CD4-positive, alpha-beta memory T cell (primary cell): ENCODE measurements at regions not wholly inside any gene's neighbourhood (a gene's known extent, or its start where the extent isn't known, plus 50 kb on each side); places are given as distances from the start of the nearest gene placed in this dataset.
"Not testable (repeated sequence)": the region's sequence is repeated elsewhere in the genome, so short reads cannot be mapped to it uniquely, and the experiment has no call there.

ENCODE experiments used
- CTCF ChIA-PET: fragments of 350-600 bp; sonication (Branson Sonifier 250); formaldehyde crosslinking; loops from one replicate; lab custom pipeline; 2021; ENCODE audit warnings: inconsistent platforms; ENCODE audit not compliant: partially characterized antibody; lab: Charles Lee
- POLR2A ChIA-PET: fragments of 350-600 bp; sonication (Branson Sonifier 250); formaldehyde crosslinking; loops from one replicate; lab custom pipeline; 2021; ENCODE audit not compliant: partially characterized antibody; lab: Charles Lee
- DNase-seq, 5 donors: peaks; one replicate each; pipeline versions ENCODE4 v3.0.0 to v3.0.0-alpha.2; 2020 to 2022; ENCODE audit warnings: mixed read lengths in 1 of 5
- H3K27ac ChIP-seq: one replicate; pipeline ENCODE4 v1.7.0; 2013; ENCODE audit warnings: low read depth, low read length
- H3K27me3 ChIP-seq: 2 replicates; pipeline ENCODE4 v1.7.0; 2013; ENCODE audit warnings: mild to moderate bottlenecking, low read length, moderate library complexity; ENCODE audit not compliant: insufficient read depth
- H3K36me3 ChIP-seq: 2 replicates; pipeline ENCODE4 v1.7.0; 2013; ENCODE audit warnings: mild to moderate bottlenecking, low read length, moderate library complexity; ENCODE audit not compliant: insufficient read depth
- H3K4me1 ChIP-seq: 2 replicates; pipeline ENCODE4 v1.7.0; 2013; ENCODE audit warnings: mild to moderate bottlenecking, low read length, moderate library complexity; ENCODE audit not compliant: insufficient read depth
- H3K4me3 ChIP-seq, 2 donors: one replicate each; pipeline ENCODE4 v1.7.0; 2013; ENCODE audit warnings: low read length in 2 of 2, mild to moderate bottlenecking in 1 of 2
- H3K9me3 ChIP-seq, 2 donors: one replicate each; pipeline ENCODE4 v1.7.0; 2013; ENCODE audit warnings: low read length in 2 of 2, control low read depth in 1 of 2; ENCODE audit not compliant: control insufficient read depth in 1 of 2
- H3K27ac Mint-ChIP-seq, 7 donors: one replicate each; pipeline ENCODE4 v1.8.0; 2020 to 2021; ENCODE audit warnings: mixed read lengths in 7 of 7, mild to moderate bottlenecking in 6 of 7, inconsistent platforms in 3 of 7, moderate library complexity in 3 of 7
- H3K27me3 Mint-ChIP-seq, 2 donors: one replicate each; pipeline ENCODE4 v1.8.0; 2020 to 2021; ENCODE audit warnings: mixed read lengths in 2 of 2
- H3K36me3 Mint-ChIP-seq, 2 donors: one replicate each; pipeline ENCODE4 v1.8.0; 2020 to 2021; ENCODE audit warnings: mixed read lengths in 2 of 2, inconsistent platforms in 1 of 2, mild to moderate bottlenecking in 1 of 2
- H3K4me1 Mint-ChIP-seq, 4 donors: one replicate each; pipeline ENCODE4 v1.8.0; 2020 to 2021; ENCODE audit warnings: mixed read lengths in 4 of 4, mild to moderate bottlenecking in 1 of 4
- H3K4me3 Mint-ChIP-seq, 8 donors: one replicate each; pipeline ENCODE4 v1.8.0; 2020 to 2021; ENCODE audit warnings: mixed read lengths in 8 of 8, mild to moderate bottlenecking in 7 of 8, moderate library complexity in 6 of 8, inconsistent platforms in 3 of 8
- H3K9me3 Mint-ChIP-seq, 8 donors: one replicate each; pipeline ENCODE4 v1.8.0; 2020 to 2021; ENCODE audit warnings: mixed read lengths in 8 of 8, mild to moderate bottlenecking in 5 of 8, inconsistent platforms in 3 of 8, moderate library complexity in 1 of 8
- intact Hi-C: fragments of 100-400 bp; cut with micrococcal nuclease; formaldehyde crosslinking; loops from one replicate; pipeline ENCODE4 v1.15.1; 2023

DNA sequence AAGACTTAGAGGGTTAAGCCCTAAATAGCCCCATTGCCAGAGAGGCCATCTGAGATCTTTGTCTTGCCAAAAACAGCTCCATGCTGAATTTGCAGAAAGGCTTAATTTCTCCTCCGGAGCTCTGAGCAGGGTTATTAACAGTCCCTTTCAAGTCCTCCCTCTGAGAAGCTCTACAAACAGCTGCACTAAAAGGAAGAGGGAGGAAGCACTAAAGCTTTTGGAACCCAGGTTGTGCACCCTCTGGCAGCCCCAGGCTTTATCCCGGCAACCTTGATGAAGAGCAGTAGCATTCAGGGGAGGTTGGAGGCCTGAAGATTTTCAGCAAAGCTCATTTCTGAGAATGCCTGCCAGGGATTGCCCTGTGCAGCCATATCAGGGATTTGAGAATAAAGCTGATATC is 554.7 kb downstream of the RBFOX1 start:
- H3K4me1 Mint-ChIP-seq = no peaks in the 10 kb centered on the region
- intact Hi-C loops = no loop called here
- Histone ChIP-seq H3K4me3 (no peak overlapping the region), H3K9me3 (no peaks in the 10 kb centered on the region), H3K36me3 (no peaks in the 10 kb centered on the region), H3K27ac (no peak overlapping the region), H3K27me3 (no peaks in the 10 kb centered on the region), H3K4me1 (no peaks in the 10 kb centered on the region)
- H3K27me3 Mint-ChIP-seq = no peaks in the 10 kb centered on the region
- peaks cover 0 to 21% (median 6%) of the 10 kb centered on the region in 8 donors for H3K9me3 Mint-ChIP-seq
- DNase-seq = no peak
- ChIA-PET CTCF (no interaction called here), POLR2A (no interaction called here)
- no peak overlapping the region for H3K4me3 Mint-ChIP-seq
- no peaks in the 10 kb centered on the region for H3K36me3 Mint-ChIP-seq
- no peak overlapping the region for H3K27ac Mint-ChIP-seq

DNA sequence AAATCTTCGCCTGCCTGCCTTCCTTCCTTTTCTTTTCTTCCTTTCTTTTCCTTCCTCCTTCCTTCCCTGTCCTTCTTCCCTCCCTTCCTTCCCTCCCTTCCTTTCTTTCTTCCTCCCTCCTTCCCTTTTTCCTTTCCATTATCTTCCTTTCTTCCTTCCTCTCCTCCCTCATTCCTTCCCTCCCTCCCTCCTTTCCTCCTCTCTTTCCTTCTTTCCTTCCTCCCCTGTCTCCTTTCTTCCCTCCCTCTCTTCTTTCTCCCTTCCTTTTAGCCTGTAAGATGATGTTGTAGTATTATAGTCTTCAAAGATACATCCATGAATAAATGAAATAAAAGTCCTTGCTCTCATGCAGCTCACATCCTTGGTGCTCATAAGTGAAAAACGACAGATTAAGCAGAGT is 539.3 kb downstream of the RBFOX1 start:
- Histone ChIP-seq H3K9me3 (peaks cover 0 to 4% of the 10 kb centered on the region in 2 donors), H3K27me3 (no peaks in the 10 kb centered on the region), H3K4me1 (no peaks in the 10 kb centered on the region), H3K36me3 (no peaks in the 10 kb centered on the region), H3K4me3 (no peak overlapping the region), H3K27ac (no peak overlapping the region)
- no peak overlapping the region for H3K27ac Mint-ChIP-seq
- intact Hi-C loops = no loop called here
- ChIA-PET CTCF (no interaction called here), POLR2A (no interaction called here)
- no peaks in the 10 kb centered on the region for H3K36me3 Mint-ChIP-seq
- H3K9me3 Mint-ChIP-seq = peaks cover 0 to 29% (median 13%) of the 10 kb centered on the region in 8 donors
- DNase-seq = no peak
- H3K4me1 Mint-ChIP-seq = no peaks in the 10 kb centered on the region
- no peak overlapping the region for H3K4me3 Mint-ChIP-seq
- no peaks in the 10 kb centered on the region for H3K27me3 Mint-ChIP-seq

DNA sequence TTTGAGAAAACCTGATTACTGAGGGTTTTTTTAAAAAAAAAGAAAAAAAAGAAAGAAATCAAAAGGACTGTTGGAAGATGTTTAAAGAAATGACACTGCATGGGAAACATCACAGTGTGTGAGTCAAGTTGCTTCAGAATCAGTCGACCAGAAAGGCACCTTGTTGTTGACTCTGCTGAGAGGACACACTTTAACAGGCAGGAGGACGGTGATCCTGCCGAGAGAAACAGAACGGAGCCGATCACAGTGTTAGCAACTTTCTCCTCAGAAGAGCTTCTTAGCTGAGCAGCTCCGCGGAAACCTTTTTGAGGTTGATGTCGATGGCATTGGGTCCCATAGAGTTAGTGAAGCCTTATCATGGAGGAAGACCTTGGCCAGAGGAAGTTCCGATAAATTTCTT is 538.7 kb downstream of the RBFOX1 start:
- intact Hi-C loops = no loop called here
- no peak overlapping the region for H3K4me3 Mint-ChIP-seq
- no peak overlapping the region for H3K27ac Mint-ChIP-seq
- peaks cover 0 to 29% (median 12%) of the 10 kb centered on the region in 8 donors for H3K9me3 Mint-ChIP-seq
- H3K27me3 Mint-ChIP-seq = no peaks in the 10 kb centered on the region
- no peaks in the 10 kb centered on the region for H3K36me3 ChIP-seq
- no peaks in the 10 kb centered on the region for H3K27me3 ChIP-seq
- ChIA-PET CTCF (no interaction called here), POLR2A (no interaction called here)
- H3K4me3 ChIP-seq = no peak overlapping the region
- peaks cover 0 to 4% of the 10 kb centered on the region in 2 donors for H3K9me3 ChIP-seq
- no peak for DNase-seq
- no peaks in the 10 kb centered on the region for H3K4me1 Mint-ChIP-seq
- H3K27ac ChIP-seq = no peak overlapping the region
- no peaks in the 10 kb centered on the region for H3K4me1 ChIP-seq
- no peaks in the 10 kb centered on the region for H3K36me3 Mint-ChIP-seq

DNA sequence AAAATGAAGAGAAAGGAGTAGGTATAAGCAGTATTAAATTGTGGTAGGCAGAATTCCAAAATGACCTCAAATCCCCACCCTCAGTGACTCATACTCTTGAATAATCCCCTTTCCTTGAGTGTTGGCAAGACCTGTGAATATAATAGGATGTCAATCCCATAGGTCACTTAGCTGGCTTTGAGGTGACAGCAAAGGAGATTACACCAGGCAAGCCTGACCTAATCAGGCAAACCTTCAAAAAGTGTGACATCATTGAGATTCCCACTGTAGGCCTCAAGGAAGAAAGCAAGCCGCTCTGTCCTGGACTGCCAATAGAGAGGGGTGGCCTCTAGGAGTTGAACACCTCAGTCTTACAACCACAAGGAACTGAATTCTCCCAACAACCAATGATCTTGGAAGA is 535.2 kb downstream of the RBFOX1 start:
- no peak for DNase-seq

DNA sequence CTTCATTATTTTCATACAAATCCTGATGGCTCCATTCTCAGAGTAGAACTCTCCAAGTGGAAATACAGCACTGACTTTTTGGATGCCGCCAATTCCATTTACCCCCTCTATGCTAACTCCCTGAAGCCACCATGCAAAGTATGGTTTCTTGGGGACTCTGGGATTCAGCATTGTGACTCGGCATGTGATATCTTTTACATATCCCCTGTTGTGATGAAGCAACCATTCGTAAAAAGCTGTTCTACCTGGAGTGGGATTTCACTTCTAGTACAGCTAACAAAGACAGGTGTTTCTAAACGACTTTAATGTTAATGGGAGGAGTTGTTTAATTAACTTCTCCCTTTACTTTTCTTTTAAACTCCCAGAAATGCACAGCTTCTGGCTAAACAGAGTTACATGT is 533.5 kb downstream of the RBFOX1 start:
- Histone ChIP-seq H3K4me3 (no peak overlapping the region), H3K27ac (no peak overlapping the region), H3K9me3 (peaks cover 0 to 3% of the 10 kb centered on the region in 2 donors), H3K4me1 (no peaks in the 10 kb centered on the region), H3K27me3 (no peaks in the 10 kb centered on the region), H3K36me3 (no peaks in the 10 kb centered on the region)
- POLR2A ChIA-PET = no interaction called here
- Mint-ChIP-seq H3K27ac (no peak overlapping the region), H3K4me1 (no peaks in the 10 kb centered on the region), H3K9me3 (peaks cover 5 to 27% (median 10%) of the 10 kb centered on the region in 8 donors), H3K4me3 (no peak overlapping the region), H3K27me3 (no peaks in the 10 kb centered on the region), H3K36me3 (no peaks in the 10 kb centered on the region)
- CTCF ChIA-PET = no interaction called here
- intact Hi-C loops = no loop called here
- no peak for DNase-seq

More for the DNA sequence above, 535.2 kb downstream of the RBFOX1 start:
- POLR2A ChIA-PET = no interaction called here
- H3K27me3 Mint-ChIP-seq = no peaks in the 10 kb centered on the region
- Histone ChIP-seq H3K4me1 (no peaks in the 10 kb centered on the region), H3K27me3 (no peaks in the 10 kb centered on the region), H3K4me3 (no peak overlapping the region), H3K9me3 (peaks cover 0 to 3% of the 10 kb centered on the region in 2 donors), H3K27ac (no peak overlapping the region), H3K36me3 (no peaks in the 10 kb centered on the region)
- no peaks in the 10 kb centered on the region for H3K4me1 Mint-ChIP-seq
- no peak overlapping the region for H3K27ac Mint-ChIP-seq
- intact Hi-C loops = no loop called here
- peaks cover 4 to 30% (median 9%) of the 10 kb centered on the region in 8 donors for H3K9me3 Mint-ChIP-seq
- CTCF ChIA-PET = no interaction called here
- H3K4me3 Mint-ChIP-seq = no peak overlapping the region
- H3K36me3 Mint-ChIP-seq = no peaks in the 10 kb centered on the region

DNA sequence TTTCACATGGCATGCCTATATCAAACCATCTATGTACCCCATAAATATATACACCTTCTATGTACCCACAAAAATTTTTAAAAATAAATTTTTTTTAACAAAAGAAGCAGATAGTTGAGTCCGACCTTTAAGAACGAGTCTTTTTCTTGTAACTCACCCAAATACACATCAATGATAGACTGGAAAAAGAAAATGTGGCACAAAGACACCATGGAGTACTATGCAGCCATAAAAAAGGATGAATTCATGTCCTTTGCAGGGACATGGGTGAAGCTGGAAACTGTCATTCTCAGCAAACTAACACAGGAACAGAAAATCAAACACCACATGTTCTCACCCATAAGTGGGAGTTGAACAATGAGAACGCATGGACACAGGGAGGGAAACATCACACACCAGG is 532.7 kb downstream of the RBFOX1 start:
- DNase-seq, H3K9me3 ChIP-seq, H3K27ac ChIP-seq, intact Hi-C loops, H3K27ac Mint-ChIP-seq, POLR2A ChIA-PET, H3K4me1 ChIP-seq, H3K36me3 Mint-ChIP-seq, H3K4me1 Mint-ChIP-seq, H3K27me3 Mint-ChIP-seq, H3K36me3 ChIP-seq, H3K4me3 ChIP-seq, H3K4me3 Mint-ChIP-seq, CTCF ChIA-PET, H3K27me3 ChIP-seq: not testable (repeated sequence)
- peaks cover 3 to 27% (median 11%) of the 10 kb centered on the region in 8 donors for H3K9me3 Mint-ChIP-seq

DNA sequence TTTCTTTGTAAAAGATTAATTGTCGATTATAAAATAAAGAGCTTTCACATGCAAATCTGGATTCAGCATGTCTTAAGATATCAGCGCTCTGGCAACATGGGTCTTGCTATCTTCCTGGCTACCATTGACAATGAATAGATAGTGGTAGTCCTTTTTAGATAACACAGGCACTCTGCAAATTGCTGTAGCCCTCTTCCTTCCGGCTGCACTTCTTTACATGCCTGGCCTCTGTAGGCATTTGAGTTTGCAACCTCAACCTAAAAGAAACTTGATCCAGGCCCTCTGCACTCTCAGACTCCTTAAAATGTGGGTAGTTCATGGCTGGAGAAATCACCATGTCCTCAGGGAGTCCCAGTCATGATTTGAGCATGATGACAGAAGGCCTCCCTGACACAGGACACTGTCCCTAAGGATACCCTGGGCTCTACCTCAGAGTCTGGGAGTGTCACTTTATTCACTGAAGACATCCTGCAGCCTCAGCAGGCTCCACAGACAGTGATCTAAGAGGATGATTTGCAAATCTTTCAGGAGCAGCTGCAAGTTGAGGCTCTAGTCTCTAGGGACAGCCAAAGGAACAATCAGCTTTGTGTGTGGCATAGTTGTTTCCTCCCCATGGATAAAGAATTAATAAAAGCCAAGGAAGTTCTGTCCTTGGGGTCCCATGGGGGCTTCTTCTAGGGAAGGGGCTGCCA is 529.4 kb downstream of the RBFOX1 start:
- POLR2A ChIA-PET = no interaction called here
- CTCF ChIA-PET = no interaction called here
- H3K9me3 Mint-ChIP-seq = peaks cover 0 to 19% (median 10%) of the 10 kb centered on the region in 8 donors
- Histone ChIP-seq H3K4me1 (no peaks in the 10 kb centered on the region), H3K4me3 (no peak overlapping the region), H3K9me3 (peaks cover 0 to 3% of the 10 kb centered on the region in 2 donors), H3K36me3 (no peaks in the 10 kb centered on the region), H3K27ac (no peak overlapping the region), H3K27me3 (no peaks in the 10 kb centered on the region)
- H3K27me3 Mint-ChIP-seq = no peaks in the 10 kb centered on the region
- H3K4me3 Mint-ChIP-seq = no peak overlapping the region
- no peak overlapping the region for H3K27ac Mint-ChIP-seq
- DNase-seq = no peak
- intact Hi-C loops = no loop called here
- no peaks in the 10 kb centered on the region for H3K4me1 Mint-ChIP-seq
- H3K36me3 Mint-ChIP-seq = no peaks in the 10 kb centered on the region
